Fibroblast of skin of left quadriceps (primary cell): ENCODE measurements at regions not wholly inside any gene's neighbourhood (a gene's known extent, or its start where the extent isn't known, plus 50 kb on each side); places are given as distances from the start of the nearest gene placed in this dataset.
"Not testable (repeated sequence)": the region's sequence is repeated elsewhere in the genome, so short reads cannot be mapped to it uniquely, and the experiment has no call there.

ENCODE experiments used
- DNase-seq, 2 experiments: peaks; one replicate each; pipeline ENCODE4 v3.0.0-alpha.2; 2013; ENCODE audit warnings: low read depth in 2 of 2

DNA sequence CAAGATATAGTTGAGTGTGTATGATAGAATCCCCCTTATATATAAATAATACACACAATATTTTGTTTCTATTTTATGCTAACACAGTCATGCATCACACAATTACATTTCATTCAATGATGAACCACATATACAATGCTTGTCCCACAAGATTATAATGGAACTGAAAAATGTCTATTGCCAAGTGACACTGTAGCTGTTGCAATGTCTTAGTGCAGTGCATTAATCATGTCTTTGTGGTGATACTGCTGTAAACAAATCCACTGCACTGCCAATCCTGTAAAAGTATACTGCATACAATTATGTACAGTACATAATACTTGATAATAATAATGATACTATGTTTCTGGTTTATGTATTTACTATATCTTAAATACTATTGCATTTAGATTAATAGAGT is 512.1 kb upstream of the CNTN3 start:
- DNase-seq: no peak

DNA sequence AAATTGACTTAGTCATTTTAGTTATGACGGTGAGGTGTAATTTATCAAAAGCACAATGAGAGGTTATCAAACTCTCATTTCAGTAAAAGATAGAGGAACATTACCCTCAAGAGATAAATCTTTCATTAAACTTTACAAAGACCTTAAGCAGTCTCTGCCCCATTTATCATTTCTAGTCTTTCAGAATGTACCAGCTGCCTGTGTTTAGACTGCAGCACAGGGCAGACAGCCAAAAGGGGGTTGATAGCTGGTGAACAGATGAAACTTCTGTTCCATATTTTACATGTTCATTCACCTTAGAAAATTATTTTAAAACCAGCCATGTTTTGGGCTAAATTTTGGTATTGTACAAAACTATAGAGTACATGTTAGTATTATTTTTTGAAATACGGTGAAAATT is 514.6 kb upstream of the CNTN3 start:
- DNase-seq: no peak

DNA sequence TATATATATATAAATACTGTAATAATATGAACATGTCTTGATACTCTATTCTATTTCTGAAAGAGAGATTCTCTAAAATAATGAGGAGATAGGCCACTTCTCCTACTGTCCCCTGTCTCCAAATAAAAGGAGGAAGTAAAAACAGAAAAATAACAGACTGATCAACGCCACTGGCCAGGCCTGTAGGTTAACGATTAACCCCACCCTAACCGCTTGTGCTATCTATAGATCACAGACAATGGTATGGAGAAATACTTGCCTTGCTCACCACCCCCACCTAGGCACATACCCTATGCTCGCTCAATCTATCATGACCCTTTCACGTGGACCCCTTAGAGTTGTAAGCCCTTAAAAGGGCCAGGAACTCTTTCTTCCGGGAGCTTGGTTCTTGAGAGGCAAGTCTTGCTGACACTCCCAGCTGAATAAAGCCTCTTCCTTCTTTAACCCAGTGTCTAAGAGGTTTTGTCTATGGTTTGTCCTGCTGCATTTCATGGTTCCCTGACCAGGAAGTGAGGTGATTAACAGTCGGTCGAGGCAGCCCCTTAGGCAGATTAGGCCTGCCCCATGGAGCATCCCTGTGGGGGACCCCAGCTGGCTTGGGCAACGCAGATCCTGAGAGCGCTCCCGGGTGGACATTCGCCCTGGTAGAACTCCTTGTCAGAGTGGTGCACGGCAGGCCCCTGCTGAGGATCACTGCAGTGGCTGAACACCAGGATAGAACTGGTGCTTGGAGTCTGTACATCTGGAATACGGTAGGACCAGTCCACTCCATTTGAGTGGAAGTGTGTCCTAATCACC is 521.8 kb upstream of the CNTN3 start:
- DNase-seq: no peak

DNA sequence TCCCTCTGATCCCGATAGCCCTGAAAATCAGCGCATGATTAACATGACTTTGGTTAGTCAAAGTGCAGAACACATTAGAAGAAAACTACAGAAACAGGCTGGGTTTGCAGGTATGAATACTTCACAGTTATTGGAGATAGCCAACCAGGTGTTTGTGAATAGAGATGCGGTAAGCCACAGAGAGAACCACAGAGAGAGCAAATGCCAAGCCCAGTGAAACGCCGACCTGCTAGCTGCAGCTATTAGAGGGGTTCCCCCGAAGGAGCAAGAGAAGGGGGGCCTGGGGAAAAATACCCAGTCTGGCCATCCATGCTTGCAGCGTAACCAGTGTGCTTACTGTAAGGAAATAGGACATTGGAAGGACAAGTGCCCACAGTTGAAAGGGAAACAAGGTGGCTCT is 523.9 kb upstream of the CNTN3 start:
- no peak for DNase-seq

DNA sequence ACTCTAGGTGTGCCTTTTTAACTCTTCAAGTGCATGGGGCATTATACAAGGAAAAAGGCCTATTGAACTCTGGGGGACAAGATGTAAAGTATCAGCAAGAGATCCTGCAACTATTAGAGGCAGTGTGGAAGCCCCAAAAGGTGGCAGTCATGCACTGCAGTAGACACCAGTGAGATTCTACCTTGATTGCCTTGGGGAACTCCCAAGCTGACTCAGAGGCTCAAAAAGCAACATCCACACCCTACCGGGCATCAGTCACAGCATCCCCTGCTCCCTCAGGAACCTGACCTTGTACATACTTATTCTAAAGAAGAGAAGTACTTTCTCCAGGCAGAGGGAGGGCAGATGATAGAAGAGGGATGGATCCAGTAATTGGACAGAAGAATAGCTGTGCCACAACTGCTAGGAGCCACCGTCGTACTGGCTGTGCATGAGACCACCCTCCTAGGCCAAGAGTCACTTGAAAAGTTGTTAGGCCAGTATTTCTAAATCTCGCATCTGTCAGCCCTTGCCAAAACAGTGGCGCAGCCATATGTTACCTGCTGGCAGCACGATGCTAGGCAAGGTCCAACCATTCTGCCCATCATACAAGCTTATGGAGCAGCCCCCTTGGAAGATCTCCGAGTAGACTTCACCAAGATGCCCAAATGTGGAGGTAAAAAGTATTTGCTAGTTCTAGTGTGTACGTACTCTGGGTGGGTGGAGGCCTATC is 523.1 kb upstream of the FRG2C start:
- DNase-seq: no peak

DNA sequence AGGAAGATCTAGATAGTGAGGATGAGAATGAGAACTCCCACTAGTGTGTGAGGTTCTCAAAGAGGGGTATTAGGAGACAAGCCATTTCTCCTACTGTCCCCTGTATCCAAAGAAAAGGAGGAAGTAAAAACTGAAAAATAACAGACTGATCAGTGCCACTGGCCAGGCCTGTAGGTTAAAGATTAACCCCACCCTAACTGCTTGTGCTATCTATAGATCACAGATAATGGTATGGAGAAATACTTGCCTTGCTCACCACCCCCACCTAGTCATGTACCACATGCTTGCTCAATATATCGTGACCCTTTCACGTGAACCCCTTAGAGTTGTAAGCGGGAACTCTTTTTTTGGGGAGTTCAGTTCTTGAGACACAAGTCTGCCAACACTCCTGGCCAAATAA is 519.7 kb upstream of the FRG2C start:
- no peak for DNase-seq

DNA sequence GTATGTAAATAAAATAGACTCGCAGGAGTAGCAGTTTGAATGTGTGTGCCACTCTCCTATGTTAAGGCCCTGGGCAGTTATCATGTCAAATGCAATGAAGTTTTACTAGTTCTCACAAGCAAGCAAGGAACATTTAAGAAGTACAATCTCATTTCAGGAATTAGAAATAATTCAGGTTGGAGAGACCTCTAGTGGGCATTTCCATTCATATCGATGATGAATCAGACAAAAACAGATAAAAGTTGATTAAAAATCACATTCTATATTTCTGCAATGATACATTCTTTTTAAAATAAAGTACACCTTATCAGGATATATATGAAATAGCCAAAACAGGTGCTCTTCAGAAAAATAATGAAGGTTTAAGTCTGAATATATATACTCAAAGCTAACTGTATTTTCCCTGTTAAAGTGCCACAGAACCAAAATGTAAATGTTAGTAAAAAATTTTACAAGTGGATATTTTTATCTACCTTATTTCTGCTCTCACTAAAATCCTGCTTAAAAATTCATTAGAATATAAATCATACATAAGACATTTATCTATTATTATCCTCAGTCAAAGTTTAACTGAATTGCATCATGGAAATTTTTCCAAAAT is 492.4 kb upstream of the FRG2C start:
- DNase-seq: peak in 1 of 2 experiments; percentile 3

DNA sequence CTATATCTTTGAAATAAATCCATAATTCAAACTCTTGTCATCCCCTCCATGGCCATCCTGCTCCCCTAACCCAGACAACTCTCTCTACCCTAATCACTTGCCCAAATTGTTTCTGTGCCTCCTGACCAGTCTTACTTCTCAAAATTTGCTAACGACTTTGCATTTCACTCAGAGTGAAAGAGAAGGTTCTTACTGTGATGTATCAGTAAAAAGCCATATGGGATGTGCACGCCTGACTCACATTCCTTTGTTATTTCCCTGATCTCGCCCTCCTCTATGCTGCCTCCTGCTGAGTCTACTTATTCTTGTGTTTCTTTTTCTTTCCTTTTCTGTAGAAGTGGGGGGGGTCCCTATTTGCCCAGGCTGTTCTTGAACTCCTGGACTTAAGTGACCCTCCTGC is 487.2 kb upstream of the FRG2C start:
- DNase-seq: no peak

DNA sequence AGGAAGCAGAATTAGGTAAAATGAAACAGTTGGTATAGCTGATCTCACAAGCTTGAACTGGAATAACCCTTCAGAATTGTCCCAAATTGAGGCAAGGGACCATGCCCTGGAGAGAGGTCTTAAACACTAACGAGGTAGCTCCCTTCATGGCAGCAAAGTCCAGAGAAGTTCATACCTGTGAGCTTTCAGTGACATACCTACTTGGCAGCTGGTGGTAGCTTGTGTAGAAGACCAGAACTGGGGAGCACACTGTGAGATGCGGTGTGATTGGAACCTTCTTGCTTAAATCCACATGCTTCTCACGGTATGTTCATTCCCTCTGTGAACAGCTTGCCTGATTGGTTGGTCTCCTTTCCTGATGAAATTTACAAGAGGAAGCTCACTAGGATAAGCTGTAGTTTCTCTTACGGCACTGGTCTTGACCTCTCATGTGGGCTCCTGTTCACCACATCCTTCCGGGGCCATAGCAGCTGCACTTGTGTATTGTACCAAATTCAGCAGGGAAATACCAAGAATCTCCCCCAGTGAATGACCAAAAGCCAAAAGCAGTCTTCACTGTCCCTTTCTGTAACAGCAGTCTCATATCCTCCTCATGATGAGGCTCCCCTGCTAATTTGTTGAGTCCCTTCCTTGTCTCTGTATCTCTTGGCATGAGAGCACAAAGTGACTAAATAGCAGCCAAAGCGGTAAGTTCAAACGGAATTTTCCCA is 483.7 kb upstream of the FRG2C start:
- no peak for DNase-seq

DNA sequence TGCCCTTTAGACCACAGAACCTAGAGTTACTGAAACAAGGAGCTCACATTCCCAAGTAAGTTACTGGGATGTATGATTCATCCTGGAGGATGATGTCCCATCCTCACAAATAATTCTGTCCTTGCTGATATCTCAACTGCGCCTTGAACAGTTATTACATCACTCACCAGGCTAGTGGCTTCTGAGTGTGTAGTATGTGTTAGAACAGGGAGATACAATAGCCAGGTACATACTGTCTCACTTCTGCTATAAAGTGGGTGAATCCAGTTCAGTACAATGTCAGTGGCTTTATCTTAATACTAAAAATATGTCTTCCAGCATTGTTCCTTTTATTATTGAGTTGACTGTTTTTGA is 483.2 kb upstream of the FRG2C start:
- no peak for DNase-seq

DNA sequence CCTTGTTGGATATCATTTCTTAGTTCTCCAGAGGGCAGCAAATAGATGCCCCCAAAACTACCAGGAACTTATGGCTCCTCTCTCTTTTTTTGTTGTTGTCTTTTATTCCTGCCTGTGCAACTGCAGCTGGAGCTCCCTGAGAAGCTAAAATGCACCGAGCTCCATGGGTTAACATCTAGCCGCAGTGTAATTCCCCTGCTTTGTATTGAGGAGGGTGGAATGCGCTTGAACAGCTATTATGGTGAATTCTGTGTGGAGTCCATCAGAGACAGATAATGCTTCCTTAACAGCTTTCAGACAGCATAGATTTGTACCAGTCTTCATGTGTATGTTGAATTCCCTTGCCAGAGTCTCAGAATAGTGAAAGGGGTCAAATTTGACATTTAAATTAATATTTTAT is 475.2 kb upstream of the FRG2C start:
- DNase-seq: no peak

DNA sequence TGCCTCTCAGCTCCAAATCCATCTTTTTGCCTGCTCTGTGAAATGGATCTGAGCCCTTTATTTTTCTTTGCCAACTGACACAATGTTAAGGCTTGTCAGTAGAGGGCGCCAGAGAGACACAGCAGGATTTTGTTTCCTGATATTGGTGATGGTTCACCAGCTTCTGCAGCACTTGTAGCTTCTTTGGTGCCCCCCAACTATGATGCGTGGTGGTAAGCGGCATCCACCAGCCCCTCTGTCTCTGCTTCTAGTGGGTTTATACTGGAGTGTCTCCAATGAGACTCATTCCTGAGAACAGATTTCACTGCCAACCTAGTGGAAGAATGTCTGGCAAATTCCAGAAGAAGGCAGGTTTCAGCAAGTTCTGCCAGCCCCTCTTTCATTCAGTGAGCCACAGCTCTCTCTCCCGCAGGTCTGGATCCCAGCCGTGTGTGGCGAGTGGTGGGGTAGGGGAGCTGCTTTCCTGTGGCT is 471.9 kb upstream of the FRG2C start:
- peak; percentile 21 to 29 for DNase-seq

DNA sequence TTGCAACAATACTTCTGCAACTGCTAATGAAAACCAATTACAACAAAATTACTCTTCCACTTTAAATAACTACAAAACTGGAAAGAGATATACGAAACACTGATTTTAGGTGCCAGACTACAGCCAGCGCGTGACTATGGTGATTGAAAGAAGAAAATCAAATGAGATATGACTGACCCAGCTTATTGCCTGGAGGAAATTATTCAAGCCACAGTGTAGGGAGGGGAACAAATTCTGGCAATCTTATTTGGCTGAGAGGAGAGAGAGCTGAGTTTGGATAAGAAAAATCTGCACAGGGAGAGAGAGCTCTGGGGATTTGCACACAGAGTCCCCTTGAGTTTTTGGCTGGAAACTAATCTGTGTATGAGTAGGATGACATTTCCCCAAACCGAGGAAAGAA is 470.3 kb upstream of the FRG2C start:
- no peak for DNase-seq

DNA sequence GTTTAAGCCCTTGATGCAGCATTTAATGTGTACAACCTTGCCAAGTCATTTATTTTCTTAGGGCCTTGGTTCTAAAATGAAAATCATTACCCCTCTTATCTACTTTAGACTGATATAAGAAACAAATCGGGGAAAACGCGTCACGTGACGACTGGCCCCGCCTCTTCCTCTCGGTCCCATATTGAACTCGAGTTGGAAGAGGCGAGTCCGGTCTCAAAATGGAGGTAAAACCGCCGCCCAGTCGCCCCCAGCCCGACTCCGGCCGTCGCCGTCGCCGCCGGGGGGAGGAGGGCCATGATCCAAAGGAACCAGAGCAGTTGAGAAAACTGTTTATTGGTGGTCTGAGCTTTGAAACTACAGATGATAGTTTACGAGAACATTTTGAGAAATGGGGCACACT is 449.8 kb upstream of the FRG2C start:
- not testable (repeated sequence) for DNase-seq

DNA sequence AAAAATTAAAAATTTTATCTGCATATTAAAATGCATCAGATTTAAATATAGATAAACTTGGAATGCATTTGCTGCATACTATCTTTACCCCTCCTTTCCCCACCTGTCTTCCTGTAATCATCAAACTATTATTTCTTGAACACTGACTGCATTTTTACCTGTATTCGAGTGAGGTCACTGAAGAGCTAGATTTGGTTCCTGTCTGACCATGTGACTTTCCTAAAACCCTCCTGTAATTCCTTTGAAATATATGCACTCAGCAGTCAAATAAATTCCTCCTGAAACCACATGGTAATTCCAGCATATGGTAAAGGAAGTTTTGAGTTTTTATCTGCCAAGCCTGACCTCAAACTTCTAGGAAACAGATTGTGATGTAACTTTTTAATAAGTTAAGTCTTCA is 445.6 kb upstream of the FRG2C start:
- no peak for DNase-seq

DNA sequence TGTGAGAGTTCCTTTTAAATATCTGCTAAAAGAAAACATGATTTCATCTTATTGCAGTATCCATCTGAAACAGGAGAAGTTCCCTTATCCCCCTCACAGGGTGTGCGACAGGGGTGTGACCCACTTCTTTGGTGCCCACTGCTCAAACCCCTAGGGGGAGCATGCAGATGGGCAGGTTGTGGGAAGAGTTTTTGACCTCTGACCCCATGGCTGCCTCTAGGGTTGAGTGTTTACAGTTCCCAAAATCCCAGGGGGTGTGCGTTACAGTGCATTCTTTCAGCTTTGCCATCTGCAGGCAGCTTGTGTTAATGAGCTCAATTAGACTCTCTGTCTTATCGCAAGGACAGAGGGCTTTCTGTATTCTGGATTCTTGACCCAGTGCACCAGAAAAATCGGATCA is 443.2 kb upstream of the FRG2C start:
- no peak for DNase-seq

DNA sequence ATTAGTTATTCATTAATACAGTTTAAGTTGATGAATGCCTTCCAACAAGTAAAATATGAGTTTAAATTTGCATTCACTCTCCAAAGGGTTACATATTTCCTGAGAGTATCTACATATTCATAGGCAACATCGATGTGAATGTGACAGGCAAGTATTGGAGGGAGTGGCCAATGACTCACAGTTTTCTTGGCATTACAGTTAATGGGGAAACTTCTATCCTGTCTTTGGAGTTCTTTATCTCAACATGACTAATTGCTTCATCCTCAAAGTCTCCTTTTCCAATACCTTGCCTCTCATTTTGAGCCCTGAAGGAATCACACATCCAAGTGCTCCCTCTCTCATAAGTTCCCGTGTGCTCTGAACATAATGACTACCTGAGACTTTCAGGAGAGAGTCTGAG is 439.7 kb upstream of the FRG2C start:
- no peak for DNase-seq

DNA sequence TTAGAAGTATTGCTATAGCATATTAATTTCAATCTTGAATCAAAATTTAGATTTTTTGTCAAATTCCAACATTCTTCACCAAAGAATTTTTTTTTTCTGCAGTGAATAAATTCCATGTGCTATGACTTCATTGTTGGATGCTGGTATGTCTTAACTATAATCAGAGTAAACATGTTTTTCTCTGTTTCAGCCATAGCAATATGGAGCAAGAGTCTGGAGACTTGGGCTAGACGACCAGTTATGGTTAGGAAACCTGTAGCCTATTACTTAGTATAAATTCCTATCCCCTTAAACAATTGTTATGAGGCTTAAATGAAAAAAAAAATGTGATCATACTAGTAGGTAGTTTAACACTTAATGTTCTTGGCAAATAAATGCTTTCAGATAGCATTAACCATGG is 431.9 kb upstream of the FRG2C start:
- no peak for DNase-seq

DNA sequence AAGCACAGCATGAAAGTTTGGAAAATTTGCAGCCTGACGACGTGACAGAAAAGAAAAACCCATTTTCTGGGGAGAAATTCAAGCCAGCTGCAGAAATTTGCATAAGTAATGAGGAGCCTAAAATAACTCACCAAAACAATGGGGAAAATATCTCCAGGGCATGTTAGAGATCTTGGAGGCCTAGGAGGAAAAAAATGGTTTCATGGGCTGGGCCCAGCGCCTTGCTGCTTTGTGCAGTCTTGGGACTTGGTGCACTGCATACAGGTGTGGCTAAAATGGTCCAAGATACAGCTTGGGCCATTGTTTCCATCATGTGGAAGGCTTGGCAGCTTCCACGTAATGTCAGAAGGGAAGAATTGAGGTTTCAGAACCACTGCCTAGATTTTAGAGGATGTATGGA is 428.5 kb upstream of the FRG2C start:
- no peak for DNase-seq

DNA sequence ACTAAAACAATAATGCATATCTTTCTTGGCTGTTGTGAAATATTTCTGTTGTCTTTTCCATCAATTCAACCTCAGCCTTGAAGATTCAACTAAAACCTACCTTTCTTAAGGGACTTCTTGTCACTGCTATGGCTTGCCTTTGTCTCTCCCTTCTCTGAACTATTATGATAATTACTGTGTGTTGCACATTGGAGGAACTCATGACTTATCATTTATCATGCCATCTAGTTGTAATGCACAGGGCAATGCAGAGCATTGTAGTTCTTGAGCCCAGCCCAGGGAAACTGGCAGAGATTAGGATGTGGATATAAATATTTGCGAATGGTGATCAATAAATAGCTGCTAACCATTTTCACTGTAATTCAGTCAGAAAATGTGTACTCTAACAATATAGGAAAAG is 427.1 kb upstream of the FRG2C start:
- no peak for DNase-seq

DNA sequence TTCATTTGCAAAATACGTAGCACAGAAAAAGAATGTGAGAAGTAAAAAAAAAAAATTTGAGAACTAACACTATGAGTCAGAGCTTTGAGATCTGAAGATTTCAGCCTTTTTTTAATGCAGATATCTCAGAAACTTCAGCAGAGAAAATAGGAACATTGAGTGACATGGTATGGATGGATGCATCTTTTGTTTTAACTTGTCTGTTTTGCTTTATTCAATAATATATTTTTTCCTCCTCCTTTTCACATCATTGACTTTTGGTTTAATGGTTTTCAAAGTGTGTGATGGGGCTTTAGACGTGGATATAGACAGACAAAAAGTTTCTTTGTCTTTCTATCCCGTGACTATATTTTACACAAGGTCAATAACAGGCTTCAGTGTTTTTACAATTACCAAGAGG is 426.7 kb upstream of the FRG2C start:
- no peak for DNase-seq

DNA sequence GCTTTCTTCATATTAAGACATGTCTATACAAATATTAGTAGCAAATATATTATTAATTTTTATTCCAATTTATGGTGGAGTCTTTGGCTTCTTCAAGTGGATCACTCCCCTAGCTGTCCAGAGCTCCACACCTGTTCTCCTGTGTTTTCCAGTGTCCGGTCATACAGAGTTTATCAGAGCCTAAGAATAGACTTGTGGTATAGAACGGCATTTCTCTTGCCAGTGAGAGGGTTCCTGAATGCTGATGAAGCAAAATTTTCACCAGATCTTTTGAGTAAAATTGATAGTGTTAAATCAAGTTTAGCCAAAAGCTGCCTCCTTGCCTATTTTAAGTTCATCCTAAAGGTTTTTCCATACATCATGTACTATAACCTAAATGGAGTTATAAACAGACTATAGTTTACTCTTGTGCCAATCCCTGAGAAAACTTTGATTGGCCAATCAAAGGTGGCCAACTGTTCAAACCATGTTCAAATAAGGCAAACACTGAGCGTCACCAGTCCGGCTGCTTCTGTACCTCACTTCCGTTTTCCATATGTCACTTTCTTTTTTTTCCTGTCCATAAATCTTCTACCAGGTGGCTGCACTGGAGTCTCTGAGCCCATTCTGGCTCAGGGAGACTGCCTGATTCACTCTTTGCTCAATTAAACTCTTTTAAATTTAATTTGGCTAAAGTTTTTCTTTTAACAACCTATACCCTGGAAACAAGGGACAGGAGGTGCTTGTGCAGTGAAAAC is 422.7 kb upstream of the FRG2C start:
- not testable (repeated sequence) for DNase-seq
